PC-9 (cell line): ENCODE measurements at regions not wholly inside any gene's neighbourhood (a gene's known extent, or its start where the extent isn't known, plus 50 kb on each side); places are given as distances from the start of the nearest gene placed in this dataset.
"Not testable (repeated sequence)": the region's sequence is repeated elsewhere in the genome, so short reads cannot be mapped to it uniquely, and the experiment has no call there.

Experiments
- BruUV-seq: library from RNA; stranded (reverse); fragments of 400-500 nt; replicated peaks from 2 replicates; lab custom pipeline; 2021; lab: Mats Ljungman, UMichigan
- CTCF ChIA-PET: fragments of 300-600 bp; sonication (Branson Sonifier 250); formaldehyde crosslinking; loops from one replicate; lab custom pipeline; 2022; ENCODE audit warnings: antibody characterized with exemption; lab: Charles Lee
- POLR2A ChIA-PET: fragments of 300-600 bp; sonication (Branson Sonifier 250); formaldehyde crosslinking; loops from one replicate; lab custom pipeline; 2022; ENCODE audit warnings: antibody characterized with exemption; ENCODE audit not compliant: unreplicated experiment; lab: Charles Lee
- DNase-seq, 2 experiments: peaks; one replicate each; pipeline versions ENCODE4 v3.0.0 to v3.0.0-alpha.2; 2015 to 2022; ENCODE audit warnings: mixed read lengths in 1 of 2
- H2AFZ ChIP-seq: fragments of 200-600 bp; sonication (generic); 2 replicates; pipeline ENCODE4 v1.8.1; 2017; ENCODE audit warnings: antibody characterized with exemption
- H3F3A ChIP-seq: fragments of 200-600 bp; sonication (generic); 2 replicates; pipeline ENCODE4 v1.8.1; 2017; ENCODE audit warnings: antibody characterized with exemption, mild to moderate bottlenecking, low read depth; ENCODE audit not compliant: insufficient read depth
- H3K27ac ChIP-seq: fragments of 200-600 bp; sonication (generic); 2 replicates; pipeline ENCODE4 v1.6.1; 2016; ENCODE audit warnings: mixed run types
- H3K27me3 ChIP-seq: fragments of 200-600 bp; sonication (generic); 2 replicates; pipeline ENCODE4 v1.6.1; 2016; ENCODE audit warnings: low read depth, mixed run types; ENCODE audit not compliant: insufficient read depth
- H3K36me3 ChIP-seq: fragments of 200-600 bp; sonication (generic); 2 replicates; pipeline ENCODE4 v1.6.1; 2016; ENCODE audit warnings: low read depth, mixed run types
- H3K4me1 ChIP-seq: fragments of 200-600 bp; sonication (generic); replicated peaks from 2 replicates; pipeline ENCODE4 v1.6.1; 2016; ENCODE audit warnings: mixed run types; ENCODE audit not compliant: insufficient read depth
- H3K4me2 ChIP-seq: fragments of 200-600 bp; sonication (generic); 2 replicates; pipeline ENCODE4 v1.6.1; 2017; ENCODE audit warnings: mixed run types
- H3K4me3 ChIP-seq: fragments of 200-600 bp; sonication (generic); 2 replicates; pipeline ENCODE4 v1.6.1; 2016; ENCODE audit warnings: mixed run types
- H3K79me2 ChIP-seq: fragments of 200-600 bp; sonication (generic); 2 replicates; pipeline ENCODE4 v1.6.1; 2017; ENCODE audit warnings: low read depth, mixed run types
- H3K9me2 ChIP-seq: fragments of 200-600 bp; sonication (generic); 2 replicates; pipeline ENCODE4 v1.8.1; 2017; ENCODE audit warnings: mild to moderate bottlenecking; ENCODE audit not compliant: insufficient read depth
- H3K9me3 ChIP-seq: fragments of 200-600 bp; sonication (generic); 2 replicates; pipeline ENCODE4 v1.8.1; 2016; ENCODE audit warnings: low read depth; ENCODE audit not compliant: insufficient read depth
- H4K20me1 ChIP-seq: fragments of 200-600 bp; sonication (generic); 2 replicates; pipeline ENCODE4 v1.8.1; 2017; ENCODE audit not compliant: insufficient read depth
- CTCF ChIP-seq: fragments of 200-600 bp; sonication (generic); conservative IDR thresholded peaks from 2 replicates; pipeline ENCODE4 v1.6.1; 2017; ENCODE audit warnings: mixed run types, antibody characterized with exemption, mild to moderate bottlenecking, moderate library complexity
- EZH2 ChIP-seq: fragments of 200-600 bp; sonication (generic); IDR thresholded peaks from 2 replicates; pipeline ENCODE4 v1.8.0; 2017; ENCODE audit warnings: antibody characterized with exemption, low read depth
- intact Hi-C: fragments of 100-400 bp; cut with micrococcal nuclease; formaldehyde crosslinking; loops from one replicate; pipeline ENCODE4 v1.10.0; 2022; ENCODE audit not compliant: unreplicated experiment

- peak overlapping the region; percentile 57; the same call in 1 of the 2 replicates for H3K4me2 ChIP-seq
- no peak overlapping the region for H3K27ac ChIP-seq
- H3K9me3 ChIP-seq, result no peaks in the 10 kb centered on the region
- peaks cover 13% of the 10 kb centered on the region for H3K4me1 ChIP-seq
- no peaks in the 10 kb centered on the region for H3K36me3 ChIP-seq
- POLR2A ChIA-PET, result no interaction called here
- H3K9me2 ChIP-seq, result no peaks in the 10 kb centered on the region
- CTCF ChIA-PET, result interaction anchor here (0.6 to 0.7 kb wide), 2 partner anchors 274 to 569 kb away, joined by 3 to 24 read pairs; no protein-coding TSS in a partner anchor
- TF ChIP-seq EZH2 (no peak), CTCF (no peak)
- DNase-seq, result no peak
- BruUV-seq, result no TSS peak
- H3K27me3 ChIP-seq, result no peaks in the 10 kb centered on the region
- no peak overlapping the region; the same call in 1 of the 2 replicates for H2AFZ ChIP-seq
- no peaks in the 10 kb centered on the region for H3F3A ChIP-seq
- no peak overlapping the region for H3K4me3 ChIP-seq
- H4K20me1 ChIP-seq, result no peaks in the 10 kb centered on the region
- no peaks in the 10 kb centered on the region for H3K79me2 ChIP-seq
- intact Hi-C loops, result loop anchor here (10.0 kb wide), 1 partner anchor 373 kb away; the partner anchor contains the start of gene ATP8A2
Observed at GRCh38 chr13:25001476-25002206, 94.3 kb upstream of the PABPC3 start.

GRCh38 chr13:25002311-25002710, 93.6 kb upstream of the PABPC3 start:
- H3K27ac ChIP-seq, H3F3A ChIP-seq, H3K9me2 ChIP-seq, H4K20me1 ChIP-seq, H3K27me3 ChIP-seq, H3K36me3 ChIP-seq, H3K9me3 ChIP-seq, H2AFZ ChIP-seq, H3K4me3 ChIP-seq, H3K79me2 ChIP-seq, POLR2A ChIA-PET, BruUV-seq: not testable (repeated sequence)
- intact Hi-C loops, result loop anchor here (10.0 kb wide), 1 partner anchor 372 kb away; the partner anchor contains the start of gene ATP8A2
- H3K4me1 ChIP-seq, result peaks cover 13% of the 10 kb centered on the region
- DNase-seq, result peak; percentile 50 to 65
- H3K4me2 ChIP-seq, result peak overlapping the region; percentile 57
- CTCF ChIA-PET, result interaction anchor here (0.6 kb wide), 1 partner anchor 275 kb away, joined by 24 read pairs; no protein-coding TSS in a partner anchor
- TF ChIP-seq CTCF, result peak; percentile 17; the same call in 1 of the 2 replicates

GRCh38 chr13:25004489-25004888, 91.4 kb upstream of the PABPC3 start:
- H3K4me3 ChIP-seq, DNase-seq, H3K79me2 ChIP-seq, H2AFZ ChIP-seq, H3K27ac ChIP-seq, H3K4me2 ChIP-seq, H3F3A ChIP-seq, H3K27me3 ChIP-seq, H3K36me3 ChIP-seq, POLR2A ChIA-PET, H3K9me3 ChIP-seq, H3K9me2 ChIP-seq, H4K20me1 ChIP-seq, BruUV-seq: not testable (repeated sequence)
- peaks cover 13% of the 10 kb centered on the region for H3K4me1 ChIP-seq
- intact Hi-C loops, result loop anchor here (10.0 kb wide), 1 partner anchor 370 kb away; the partner anchor contains the start of gene ATP8A2
- CTCF ChIA-PET, result interaction anchor here (0.6 to 1.3 kb wide), 4 partner anchors 26 to 1068 kb away, joined by 3 to 5 read pairs (median 3); no protein-coding TSS in a partner anchor
